ENCODE measurements at regions not wholly inside any gene's neighbourhood (a gene's known extent, or its start where the extent isn't known, plus 50 kb on each side); places are given as distances from the start of the nearest gene placed in this dataset.

GRCh38 chr4:132299841-132300240 lies 849.3 kb upstream of the PCDH10 start:
- no peak for TF ChIP-seq POLR2A (IDR thresholded peaks at IDR 0.05; ENCODE audit: low read length)
- no peak for TF ChIP-seq GATA1 (IDR thresholded peaks at IDR 0.05; ENCODE audit: low read depth, low read length)
